ENCODE measurements at regions not wholly inside any gene's neighbourhood (a gene's known extent, or its start where the extent isn't known, plus 50 kb on each side); places are given as distances from the start of the nearest gene placed in this dataset.
A peak's percentile ranks its signal among the peaks of the same experiment; 100 is the strongest.

- TF ChIP-seq GABPA (IDR thresholded peaks at IDR 0.05 in 1 of 2, conservative IDR thresholded peaks at IDR 0.05 in 1 of 2) = no peak
- no peak for TF ChIP-seq NR2F2 (IDR thresholded peaks at IDR 0.05)
- TF ChIP-seq HNF4G (IDR thresholded peaks at IDR 0.05) = no peak
- no peak for TF ChIP-seq EGR1 (IDR thresholded peaks at IDR 0.05; ENCODE audit: low read depth in 2 of 2)
- no peak for TF ChIP-seq SP1 (IDR thresholded peaks at IDR 0.05)
- no peak for TF ChIP-seq JUND (IDR thresholded peaks at IDR 0.05)
- TF ChIP-seq ATF3 (IDR thresholded peaks at IDR 0.05) = no peak
- TF ChIP-seq HNF4A (conservative IDR thresholded peaks at IDR 0.05) = no peak
- TF ChIP-seq FOXA2 (IDR thresholded peaks at IDR 0.05) = no peak
- no peak for TF ChIP-seq FOXA1 (IDR thresholded peaks at IDR 0.05)
- TF ChIP-seq, protein P1, sequence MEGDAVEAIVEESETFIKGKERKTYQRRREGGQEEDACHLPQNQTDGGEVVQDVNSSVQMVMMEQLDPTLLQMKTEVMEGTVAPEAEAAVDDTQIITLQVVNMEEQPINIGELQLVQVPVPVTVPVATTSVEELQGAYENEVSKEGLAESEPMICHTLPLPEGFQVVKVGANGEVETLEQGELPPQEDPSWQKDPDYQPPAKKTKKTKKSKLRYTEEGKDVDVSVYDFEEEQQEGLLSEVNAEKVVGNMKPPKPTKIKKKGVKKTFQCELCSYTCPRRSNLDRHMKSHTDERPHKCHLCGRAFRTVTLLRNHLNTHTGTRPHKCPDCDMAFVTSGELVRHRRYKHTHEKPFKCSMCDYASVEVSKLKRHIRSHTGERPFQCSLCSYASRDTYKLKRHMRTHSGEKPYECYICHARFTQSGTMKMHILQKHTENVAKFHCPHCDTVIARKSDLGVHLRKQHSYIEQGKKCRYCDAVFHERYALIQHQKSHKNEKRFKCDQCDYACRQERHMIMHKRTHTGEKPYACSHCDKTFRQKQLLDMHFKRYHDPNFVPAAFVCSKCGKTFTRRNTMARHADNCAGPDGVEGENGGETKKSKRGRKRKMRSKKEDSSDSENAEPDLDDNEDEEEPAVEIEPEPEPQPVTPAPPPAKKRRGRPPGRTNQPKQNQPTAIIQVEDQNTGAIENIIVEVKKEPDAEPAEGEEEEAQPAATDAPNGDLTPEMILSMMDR (IDR thresholded peaks at IDR 0.05; ENCODE audit: low read depth, low read length, missing input control) = no peak
- TF ChIP-seq MAX (IDR thresholded peaks at IDR 0.05) = no peak
- TF ChIP-seq RAD21 (IDR thresholded peaks at IDR 0.05) = no peak
- no peak for TF ChIP-seq TAF1 (conservative IDR thresholded peaks at IDR 0.05)
- Histone ChIP-seq H3K27me3 (ENCODE audit: control insufficient read depth in 4 of 4, insufficient read depth in 4 of 4, low read length in 3 of 4) (no peaks in the 10 kb centered on the region), H3K4me3 (ENCODE audit: low read depth in 1 of 3, low read length in 3 of 3) (no peak overlapping the region), H3K9me3 (ENCODE audit: control insufficient read depth in 4 of 4, low read length in 3 of 4) (no peaks in the 10 kb centered on the region), H3K27ac (ENCODE audit: low read depth in 1 of 2, low read length in 2 of 2) (no peak overlapping the region), H3K9ac (ENCODE audit: low read depth in 1 of 2, low read length in 2 of 2) (no peak overlapping the region), H3K4me1 (ENCODE audit: control insufficient read depth in 4 of 4, insufficient read depth in 4 of 4, low read length in 3 of 4) (no peaks in the 10 kb centered on the region), H3K36me3 (ENCODE audit: control insufficient read depth in 4 of 4, insufficient read depth in 3 of 4, low read depth in 1 of 4, low read length in 3 of 4) (no peaks in the 10 kb centered on the region)
- DNase-seq (ENCODE audit: low spot score) = no peak
- WGBS = 86% methylated on average over 6 of the region's 6 CpGs
Measured at GRCh38 chr5:148725675-148726074, 71.3 kb upstream of the HTR4 start.

DNA sequence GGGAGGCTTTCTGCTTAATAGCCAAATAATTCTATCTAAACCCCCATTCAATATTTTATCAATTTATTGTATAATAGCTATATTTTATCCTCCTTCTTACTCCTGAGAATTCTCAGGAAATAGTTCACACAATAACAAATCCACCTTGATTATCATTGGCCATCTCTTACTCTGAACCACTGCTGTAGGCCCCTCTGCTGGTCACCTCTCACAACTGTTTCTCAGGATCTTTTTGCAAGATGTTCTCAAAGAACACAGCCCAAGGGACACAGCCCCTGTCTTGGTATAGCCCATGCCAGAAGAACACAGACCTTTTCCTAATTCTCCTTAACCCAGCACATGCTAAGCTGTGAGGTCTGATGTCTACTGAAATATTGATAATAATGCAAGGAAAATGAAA lies 74.9 kb upstream of the HTR4 start:
- TF ChIP-seq, protein P1 (IDR thresholded peaks at IDR 0.05; ENCODE audit: low read depth, low read length, missing input control) = peak; percentile 38
- TF ChIP-seq FOXA1 (IDR thresholded peaks at IDR 0.05) = no peak
- TF ChIP-seq RAD21 (IDR thresholded peaks at IDR 0.05) = peak; percentile 72 to 80
- Histone ChIP-seq H3K9ac (ENCODE audit: low read depth in 1 of 2, low read length in 2 of 2) (no peak overlapping the region), H3K4me3 (ENCODE audit: low read depth in 1 of 3, low read length in 3 of 3) (no peak overlapping the region), H3K27me3 (ENCODE audit: control insufficient read depth in 4 of 4, insufficient read depth in 4 of 4, low read length in 3 of 4) (no peaks in the 10 kb centered on the region), H3K4me1 (ENCODE audit: control insufficient read depth in 4 of 4, insufficient read depth in 4 of 4, low read length in 3 of 4) (peaks cover 0 to 4% (median 1%) of the 10 kb centered on the region in 4 donors), H3K36me3 (ENCODE audit: control insufficient read depth in 4 of 4, insufficient read depth in 3 of 4, low read depth in 1 of 4, low read length in 3 of 4) (no peaks in the 10 kb centered on the region), H3K27ac (ENCODE audit: low read depth in 1 of 2, low read length in 2 of 2) (no peak overlapping the region), H3K9me3 (ENCODE audit: control insufficient read depth in 4 of 4, low read length in 3 of 4) (no peaks in the 10 kb centered on the region)
- DNase-seq (ENCODE audit: low spot score) = no peak

DNA sequence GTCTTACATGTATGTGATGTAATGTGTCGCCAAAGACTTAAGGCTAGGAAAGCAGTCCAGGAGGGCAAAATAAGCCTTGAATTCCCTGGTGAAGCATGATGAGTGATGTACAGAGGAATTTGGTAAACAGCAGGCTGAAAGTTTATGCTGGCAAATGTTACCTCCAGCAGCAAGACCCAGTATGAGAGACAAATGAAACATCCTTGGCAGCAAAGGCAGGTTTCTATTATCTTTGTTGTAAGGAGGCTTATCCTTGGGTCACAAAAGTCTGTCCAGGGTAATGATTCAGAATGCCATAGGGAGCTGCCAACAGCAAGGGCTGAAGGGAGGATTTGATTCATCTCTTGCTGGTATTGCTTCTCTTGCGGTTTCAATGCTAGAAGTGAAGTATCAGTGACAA lies 75.9 kb upstream of the HTR4 start:
- no peak overlapping the region for H3K9ac ChIP-seq (ENCODE audit: low read depth in 1 of 2, low read length in 2 of 2)
- DNase-seq (ENCODE audit: low spot score) = no peak
- H3K36me3 ChIP-seq (ENCODE audit: control insufficient read depth in 4 of 4, insufficient read depth in 3 of 4, low read depth in 1 of 4, low read length in 3 of 4) = no peaks in the 10 kb centered on the region

More for the DNA sequence above, 75.9 kb upstream of the HTR4 start:
- no peak overlapping the region for H3K27ac ChIP-seq (ENCODE audit: low read depth in 1 of 2, low read length in 2 of 2)
- WGBS = 86% methylated on average over 2 of the region's 2 CpGs
- H3K4me3 ChIP-seq (ENCODE audit: low read depth in 1 of 3, low read length in 3 of 3) = no peak overlapping the region
- TF ChIP-seq RXRA (IDR thresholded peaks at IDR 0.05) = no peak
- no peak for TF ChIP-seq JUND (IDR thresholded peaks at IDR 0.05)
- TF ChIP-seq, protein P1 (IDR thresholded peaks at IDR 0.05; ENCODE audit: low read depth, low read length, missing input control) = no peak
- no peak for TF ChIP-seq EGR1 (IDR thresholded peaks at IDR 0.05; ENCODE audit: low read depth in 2 of 2)
- TF ChIP-seq ATF3 (IDR thresholded peaks at IDR 0.05) = no peak
- TF ChIP-seq FOXA1 (IDR thresholded peaks at IDR 0.05) = no peak
- TF ChIP-seq HNF4G (IDR thresholded peaks at IDR 0.05) = no peak
- no peak for TF ChIP-seq MAX (IDR thresholded peaks at IDR 0.05)
- TF ChIP-seq FOXA2 (IDR thresholded peaks at IDR 0.05) = no peak
- TF ChIP-seq RAD21 (IDR thresholded peaks at IDR 0.05) = no peak
- no peak for TF ChIP-seq NR2F2 (IDR thresholded peaks at IDR 0.05)
- no peak for TF ChIP-seq SP1 (IDR thresholded peaks at IDR 0.05)
- TF ChIP-seq TAF1 (conservative IDR thresholded peaks at IDR 0.05) = no peak
- peaks cover 0 to 5% (median 1%) of the 10 kb centered on the region in 4 donors for H3K4me1 ChIP-seq (ENCODE audit: control insufficient read depth in 4 of 4, insufficient read depth in 4 of 4, low read length in 3 of 4)
- H3K9me3 ChIP-seq (ENCODE audit: control insufficient read depth in 4 of 4, low read length in 3 of 4) = no peaks in the 10 kb centered on the region
- no peaks in the 10 kb centered on the region for H3K27me3 ChIP-seq (ENCODE audit: control insufficient read depth in 4 of 4, insufficient read depth in 4 of 4, low read length in 3 of 4)

Measured in liver (tissue), 8 donors.